K562 (cell line): ENCODE measurements at regions not wholly inside any gene's neighbourhood (a gene's known extent, or its start where the extent isn't known, plus 50 kb on each side); places are given as distances from the start of the nearest gene placed in this dataset.
A peak's percentile ranks its signal among the peaks of the same experiment; 100 is the strongest.

Experiments used
- ATAC-seq: fragments of 200-7000 bp; cut with Tn5 transposase; 3 replicates; pipeline ENCODE4 v1.9.1; 2020; ENCODE audit warnings: moderate library complexity
- BruUV-seq: library from RNA; stranded (reverse); fragments of 400-500 nt; replicated peaks from 2 replicates; lab custom pipeline; 2021; lab: Mats Ljungman, UMichigan
- CTCF ChIA-PET: fragments of 300-600 bp; formaldehyde crosslinking; extraction: SDS; loops from one replicate; lab custom pipeline; 2021; ENCODE audit warnings: low intra/inter-chr PET ratio; lab: Yijun Ruan, JAX
- POLR2A ChIA-PET: fragments of 300-600, 350-650 bp; sonication (Branson Sonifier 250); formaldehyde crosslinking; extraction: SDS; loops from one replicate; lab custom pipeline; 2021; ENCODE audit warnings: antibody characterized with exemption, inconsistent platforms; lab: Yijun Ruan, JAX
- DNase-seq, 4 experiments: peaks; one replicate each; pipeline versions ENCODE4 v3.0.0 to v3.0.0-alpha.2; 2011 to 2018; ENCODE audit warnings: low spot score in 3 of 4, mixed read lengths in 3 of 4; ENCODE audit errors: extremely low read depth in 1 of 4
- FAIRE-seq: peaks from 2 replicates; lab custom pipeline; 2011; peaks lifted over from hg19 to GRCh38; lab: Jason Lieb, UNC
- H2AFZ ChIP-seq: 2 replicates; pipeline ENCODE4 v1.6.0; 2011; ENCODE audit warnings: low read depth, low read length, control low read depth, inconsistent platforms
- H3K27ac ChIP-seq: fragments of 200-600 bp; 3 replicates; pipeline ENCODE4 v1.8.0; 2011; ENCODE audit warnings: low read depth, mild to moderate bottlenecking, control low read depth, inconsistent platforms, low read length, moderate library complexity, mixed read lengths; ENCODE audit errors: extremely low read depth
- H3K27me3 ChIP-seq, 2 experiments: fragments of 300-600 bp in 1 of 2; 2 replicates in 1 of 2; 3 replicates in 1 of 2; pipeline versions ENCODE4 v1.6.0 to v1.8.0; 2011; ENCODE audit warnings: inconsistent platforms in 2 of 2, low read length in 2 of 2, mild to moderate bottlenecking in 1 of 2, mixed read lengths in 1 of 2, moderate library complexity in 1 of 2; ENCODE audit not compliant: control insufficient read depth in 2 of 2, insufficient read depth in 2 of 2
- H3K36me3 ChIP-seq: fragments of 300-600 bp; 3 replicates; pipeline ENCODE4 v1.8.0; 2011; ENCODE audit warnings: mild to moderate bottlenecking, low read length, inconsistent platforms; ENCODE audit not compliant: control insufficient read depth, insufficient read depth
- H3K4me1 ChIP-seq, 2 experiments: fragments of 200-600 bp in 1 of 2; replicated peaks in 1 of 2; 2 replicates in 1 of 2; 3 replicates in 1 of 2; pipeline versions ENCODE4 v1.5.1 to v1.8.0; 2011; ENCODE audit warnings: inconsistent platforms in 2 of 2, low read length in 2 of 2, mild to moderate bottlenecking in 1 of 2, mixed read lengths in 1 of 2, moderate library complexity in 1 of 2; ENCODE audit not compliant: control insufficient read depth in 2 of 2, insufficient read depth in 2 of 2
- H3K4me2 ChIP-seq: 2 replicates; pipeline ENCODE4 v1.6.1; 2011; ENCODE audit warnings: low read length, control low read depth, inconsistent platforms, mixed read lengths; ENCODE audit not compliant: insufficient read depth
- H3K4me3 ChIP-seq: fragments of 200-600 bp; sonication (generic), shearing (Covaris generic); 2 replicates; pipeline ENCODE4 v1.5.1; 2016; ENCODE audit warnings: control low read depth, inconsistent platforms
- H3K79me2 ChIP-seq: fragments of 200-600 bp; 3 replicates; pipeline ENCODE4 v1.8.0; 2011; ENCODE audit warnings: low read length, inconsistent platforms; ENCODE audit not compliant: control insufficient read depth, insufficient read depth
- H3K9ac ChIP-seq, 2 experiments: 2 replicates each; pipeline versions ENCODE4 v1.6.0 to v1.6.1; 2011; ENCODE audit warnings: low read depth in 2 of 2, low read length in 2 of 2, control low read depth in 1 of 2, inconsistent platforms in 1 of 2, mild to moderate bottlenecking in 1 of 2, mixed read lengths in 1 of 2; ENCODE audit not compliant: insufficient read depth in 1 of 2
- H3K9me1 ChIP-seq: one replicate; pipeline ENCODE4 v1.6.0; 2011; ENCODE audit warnings: inconsistent platforms, mild to moderate bottlenecking, low read length, moderate library complexity; ENCODE audit not compliant: control insufficient read depth, insufficient read depth
- H3K9me3 ChIP-seq: replicated peaks from 2 replicates; pipeline ENCODE4 v1.5.1; 2011; ENCODE audit warnings: low read depth, low read length, inconsistent platforms; ENCODE audit not compliant: control insufficient read depth, insufficient read depth
- H4K20me1 ChIP-seq: replicated peaks from 2 replicates; pipeline ENCODE4 v1.6.1; 2011; ENCODE audit warnings: low read length, inconsistent platforms, mixed read lengths; ENCODE audit not compliant: control insufficient read depth, insufficient read depth
- C11orf30 ChIP-seq: fragments of 450-650 bp; IDR thresholded peaks from 2 replicates; pipeline ENCODE4 v1.6.1; 2016; ENCODE audit warnings: low read depth, mild to moderate bottlenecking
- HCFC1 ChIP-seq: IDR thresholded peaks from 2 replicates; pipeline ENCODE4 v1.6.1; 2012; ENCODE audit warnings: low read depth, low read length, improper control_type of control experiment
- KDM2B ChIP-seq: fragments of 250-450 bp; sonication (Bioruptor Pico); IDR thresholded peaks from 2 replicates; pipeline ENCODE4 v1.8.0; 2021; ENCODE audit warnings: mild to moderate bottlenecking, moderate library complexity
- MAFG ChIP-seq: fragments of 450-650 bp; conservative IDR thresholded peaks from 2 replicates; pipeline ENCODE4 v1.6.1; 2016; ENCODE audit warnings: missing genetic modification characterization, missing compliant biosample characterization
- MTA1 ChIP-seq: fragments of 450-650 bp; IDR thresholded peaks from 2 replicates; pipeline ENCODE4 v1.6.1; 2017; ENCODE audit warnings: borderline replicate concordance
- MTA3 ChIP-seq: fragments of 450-650 bp; formaldehyde crosslinking; IDR thresholded peaks from 2 replicates; pipeline ENCODE4 v1.6.1; 2017; ENCODE audit warnings: mild to moderate bottlenecking, borderline replicate concordance
- POLR2AphosphoS2 ChIP-seq: IDR thresholded peaks from 2 replicates; pipeline ENCODE4 v1.6.1; 2012; ENCODE audit warnings: low read length, improper control_type of control experiment
- RBM15 ChIP-seq: fragments of 200-400 bp; formaldehyde crosslinking; IDR thresholded peaks from 2 replicates; pipeline ENCODE4 v1.6.1; 2018; ENCODE audit warnings: mild to moderate bottlenecking, low read length, moderate library complexity; ENCODE audit not compliant: insufficient read depth
- SMARCC2 ChIP-seq: fragments of 450-650 bp; IDR thresholded peaks from 2 replicates; pipeline ENCODE4 v1.6.1; 2017; ENCODE audit warnings: antibody characterized with exemption, moderate library complexity, mild to moderate bottlenecking, low read depth
- TAL1 ChIP-seq: fragments of 450-650 bp; IDR thresholded peaks from 2 replicates; pipeline ENCODE4 v1.6.1; 2016; ENCODE audit warnings: mild to moderate bottlenecking
- ZNF212 ChIP-seq: fragments of 450-650 bp; formaldehyde crosslinking; IDR thresholded peaks from 2 replicates; pipeline ENCODE4 v1.4.0; 2020; ENCODE audit warnings: mild to moderate bottlenecking
- ZNF217 ChIP-seq: sonication (generic); formaldehyde crosslinking; IDR thresholded peaks from 2 replicates; pipeline ENCODE4 v1.8.0; 2022; ENCODE audit warnings: mild to moderate bottlenecking, missing genetic modification reagents
- ZNF24 ChIP-seq: fragments of 450-650 bp; IDR thresholded peaks from 2 replicates; pipeline ENCODE4 v1.6.1; 2016
- ZNF316 ChIP-seq: fragments of 450-650 bp; IDR thresholded peaks from 2 replicates; pipeline ENCODE4 v1.6.1; 2016
- WGBS: fragments of 100-300 bp; shearing (Covaris generic); methylation state at CpG from one replicate; pipeline ENCODE4 v1.1.6; 2016; ENCODE audit warnings: low coverage, mixed read lengths; ENCODE audit not compliant: insufficient coverage; ENCODE audit errors: missing lambda C conversion rate; 5-methylcytosine and 5-hydroxymethylcytosine counted together
- in situ Hi-C: fragments of 300-500 bp; cut with MboI; formaldehyde crosslinking; loops from 4 replicates; pipeline ENCODE4 v1.15.0; 2018; ENCODE audit warnings: inconsistent platforms, mixed read lengths
- intact Hi-C: fragments of 100-400 bp; cut with micrococcal nuclease; formaldehyde crosslinking; loops from 2 replicates; pipeline ENCODE4 v1.14.2; 2022
- TF ChIP-seq, protein P1 (sequence below): sonication (generic); formaldehyde crosslinking; IDR thresholded peaks from 2 replicates; pipeline ENCODE4 v1.8.1; 2023; ENCODE audit warnings: mild to moderate bottlenecking, missing genetic modification reagents, moderate library complexity
- TF ChIP-seq, protein P2 (sequence below): sonication (generic); formaldehyde crosslinking; IDR thresholded peaks from 2 replicates; pipeline ENCODE4 v1.8.0; 2023; ENCODE audit warnings: missing genetic modification reagents, mild to moderate bottlenecking, borderline replicate concordance

GRCh38 chr2:175308005-175308404 lies 126.5 kb upstream of the ATP5MC3 start:
- Histone ChIP-seq H3K9me1 (no peaks in the 10 kb centered on the region), H4K20me1 (no peaks in the 10 kb centered on the region), H3K27ac (no peak overlapping the region), H3K4me3 (no peak overlapping the region), H3K36me3 (no peaks in the 10 kb centered on the region), H2AFZ (no peak overlapping the region), H3K9me3 (no peaks in the 10 kb centered on the region), H3K4me1 (no peaks in the 10 kb centered on the region; a peak in 1 of 5 replicates), H3K9ac (no peak overlapping the region), H3K27me3 (peaks cover 0 to 3% of the 10 kb centered on the region in 2 experiments; a peak in 2 of 5 replicates), H3K4me2 (no peak overlapping the region), H3K79me2 (no peaks in the 10 kb centered on the region)
- WGBS, result 1% methylated on average over 4 of the region's 4 CpGs
- in situ Hi-C loops (no loop called here), intact Hi-C loops (loop anchor here (2.0 kb wide), 1 partner anchor 21 kb away; no protein-coding TSS in a partner anchor)
- no peak for FAIRE-seq
- no peak for ATAC-seq
- ChIA-PET POLR2A (no interaction called here), CTCF (no interaction called here)
- TF ChIP-seq KDM2B (CRISPR knock-in tag) (no peak), RBM15 (no peak), C11orf30 (peak; percentile 45; the same call in 1 of the 2 replicates), MTA3 (no peak), MTA1 (no peak), SMARCC2 (no peak), ZNF24 (no peak), HCFC1 (no peak), POLR2AphosphoS2 (no peak), ZNF217 (CRISPR knock-in tag) (no peak), ZNF212 (CRISPR knock-in tag) (no peak), MAFG (tag) (peak; percentile 53), ZNF316 (peak; percentile 79), TAL1 (no peak)
- TF ChIP-seq, protein P1, sequence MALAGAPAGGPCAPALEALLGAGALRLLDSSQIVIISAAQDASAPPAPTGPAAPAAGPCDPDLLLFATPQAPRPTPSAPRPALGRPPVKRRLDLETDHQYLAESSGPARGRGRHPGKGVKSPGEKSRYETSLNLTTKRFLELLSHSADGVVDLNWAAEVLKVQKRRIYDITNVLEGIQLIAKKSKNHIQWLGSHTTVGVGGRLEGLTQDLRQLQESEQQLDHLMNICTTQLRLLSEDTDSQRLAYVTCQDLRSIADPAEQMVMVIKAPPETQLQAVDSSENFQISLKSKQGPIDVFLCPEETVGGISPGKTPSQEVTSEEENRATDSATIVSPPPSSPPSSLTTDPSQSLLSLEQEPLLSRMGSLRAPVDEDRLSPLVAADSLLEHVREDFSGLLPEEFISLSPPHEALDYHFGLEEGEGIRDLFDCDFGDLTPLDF (CRISPR knock-in tag), result no peak
- TF ChIP-seq, protein P2, sequence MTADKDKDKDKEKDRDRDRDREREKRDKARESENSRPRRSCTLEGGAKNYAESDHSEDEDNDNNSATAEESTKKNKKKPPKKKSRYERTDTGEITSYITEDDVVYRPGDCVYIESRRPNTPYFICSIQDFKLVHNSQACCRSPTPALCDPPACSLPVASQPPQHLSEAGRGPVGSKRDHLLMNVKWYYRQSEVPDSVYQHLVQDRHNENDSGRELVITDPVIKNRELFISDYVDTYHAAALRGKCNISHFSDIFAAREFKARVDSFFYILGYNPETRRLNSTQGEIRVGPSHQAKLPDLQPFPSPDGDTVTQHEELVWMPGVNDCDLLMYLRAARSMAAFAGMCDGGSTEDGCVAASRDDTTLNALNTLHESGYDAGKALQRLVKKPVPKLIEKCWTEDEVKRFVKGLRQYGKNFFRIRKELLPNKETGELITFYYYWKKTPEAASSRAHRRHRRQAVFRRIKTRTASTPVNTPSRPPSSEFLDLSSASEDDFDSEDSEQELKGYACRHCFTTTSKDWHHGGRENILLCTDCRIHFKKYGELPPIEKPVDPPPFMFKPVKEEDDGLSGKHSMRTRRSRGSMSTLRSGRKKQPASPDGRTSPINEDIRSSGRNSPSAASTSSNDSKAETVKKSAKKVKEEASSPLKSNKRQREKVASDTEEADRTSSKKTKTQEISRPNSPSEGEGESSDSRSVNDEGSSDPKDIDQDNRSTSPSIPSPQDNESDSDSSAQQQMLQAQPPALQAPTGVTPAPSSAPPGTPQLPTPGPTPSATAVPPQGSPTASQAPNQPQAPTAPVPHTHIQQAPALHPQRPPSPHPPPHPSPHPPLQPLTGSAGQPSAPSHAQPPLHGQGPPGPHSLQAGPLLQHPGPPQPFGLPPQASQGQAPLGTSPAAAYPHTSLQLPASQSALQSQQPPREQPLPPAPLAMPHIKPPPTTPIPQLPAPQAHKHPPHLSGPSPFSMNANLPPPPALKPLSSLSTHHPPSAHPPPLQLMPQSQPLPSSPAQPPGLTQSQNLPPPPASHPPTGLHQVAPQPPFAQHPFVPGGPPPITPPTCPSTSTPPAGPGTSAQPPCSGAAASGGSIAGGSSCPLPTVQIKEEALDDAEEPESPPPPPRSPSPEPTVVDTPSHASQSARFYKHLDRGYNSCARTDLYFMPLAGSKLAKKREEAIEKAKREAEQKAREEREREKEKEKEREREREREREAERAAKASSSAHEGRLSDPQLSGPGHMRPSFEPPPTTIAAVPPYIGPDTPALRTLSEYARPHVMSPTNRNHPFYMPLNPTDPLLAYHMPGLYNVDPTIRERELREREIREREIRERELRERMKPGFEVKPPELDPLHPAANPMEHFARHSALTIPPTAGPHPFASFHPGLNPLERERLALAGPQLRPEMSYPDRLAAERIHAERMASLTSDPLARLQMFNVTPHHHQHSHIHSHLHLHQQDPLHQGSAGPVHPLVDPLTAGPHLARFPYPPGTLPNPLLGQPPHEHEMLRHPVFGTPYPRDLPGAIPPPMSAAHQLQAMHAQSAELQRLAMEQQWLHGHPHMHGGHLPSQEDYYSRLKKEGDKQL (CRISPR knock-in tag), result no peak
- no peak for DNase-seq
- no TSS peak for BruUV-seq
